Endothelial cell of umbilical vein (primary cell): ENCODE measurements at regions not wholly inside any gene's neighbourhood (a gene's known extent, or its start where the extent isn't known, plus 50 kb on each side); places are given as distances from the start of the nearest gene placed in this dataset.

ENCODE experiments used
- CTCF ChIP-seq, 2 donors: IDR thresholded peaks; 1 replicate in 1 of 2; 2 replicates in 1 of 2; pipeline ENCODE4 v1.5.1; 2011; ENCODE audit warnings: low read length in 2 of 2, mild to moderate bottlenecking in 2 of 2, moderate library complexity in 2 of 2, control low read depth in 1 of 2, inconsistent platforms in 1 of 2, low read depth in 1 of 2; ENCODE audit not compliant: insufficient read depth in 1 of 2; ENCODE audit errors: extremely low read depth in 1 of 2
- EZH2 ChIP-seq: IDR thresholded peaks from 2 replicates; pipeline ENCODE4 v1.6.1; 2012; ENCODE audit warnings: borderline replicate concordance, low read depth, mild to moderate bottlenecking, moderate library complexity, low read length, inconsistent platforms; ENCODE audit not compliant: severe bottlenecking
- GATA2 ChIP-seq: IDR thresholded peaks from 2 replicates; pipeline ENCODE4 v1.7.0; 2011; ENCODE audit warnings: low read depth, mild to moderate bottlenecking, moderate library complexity, mixed read lengths, low read length; ENCODE audit not compliant: insufficient read length, insufficient read depth
- JUN ChIP-seq: IDR thresholded peaks from 2 replicates; pipeline ENCODE4 v1.6.1; 2011; ENCODE audit warnings: borderline replicate concordance, low read depth; ENCODE audit not compliant: insufficient read length, insufficient read depth
- MAX ChIP-seq: IDR thresholded peaks from 2 replicates; pipeline ENCODE4 v1.6.1; 2011; ENCODE audit not compliant: insufficient read depth, insufficient read length
- MYC ChIP-seq: IDR thresholded peaks from one replicate; pipeline ENCODE4 v1.6.1; 2011; ENCODE audit warnings: mild to moderate bottlenecking, low read depth, low read length
- POLR2A ChIP-seq: IDR thresholded peaks from 2 replicates; pipeline ENCODE4 v1.6.1; 2012; ENCODE audit warnings: low read depth, mild to moderate bottlenecking, control low read depth, low read length
- POLR2AphosphoS5 ChIP-seq: IDR thresholded peaks from 2 replicates; pipeline ENCODE4 v1.6.1; 2012; ENCODE audit warnings: low read depth, mild to moderate bottlenecking, control low read depth, low read length, moderate library complexity; ENCODE audit not compliant: insufficient read depth

- TF ChIP-seq JUN = no peak
- TF ChIP-seq GATA2 = no peak
- TF ChIP-seq CTCF (IDR thresholded peaks at IDR 0.05; ENCODE audit: extremely low read depth in 1 of 2, insufficient read depth in 1 of 2, low read depth in 1 of 2, low read length in 2 of 2) = no peak
- TF ChIP-seq MAX = no peak
- no peak for TF ChIP-seq POLR2A
- no peak for TF ChIP-seq EZH2
- no peak for TF ChIP-seq POLR2AphosphoS5
- TF ChIP-seq MYC = no peak
These were observed 363.3 kb upstream of the CDH4 start for GRCh38 chr20:60888771-60889170.
